CD4-positive, alpha-beta T cell treated with Interleukin-15 for 4 hours (primary cell): ENCODE measurements at regions not wholly inside any gene's neighbourhood (a gene's known extent, or its start where the extent isn't known, plus 50 kb on each side); places are given as distances from the start of the nearest gene placed in this dataset.
"Not testable (repeated sequence)": the region's sequence is repeated elsewhere in the genome, so short reads cannot be mapped to it uniquely, and the experiment has no call there.

Experiments used
- DNase-seq: peaks from one replicate; pipeline ENCODE4 v3.0.0-alpha.2; 2020; ENCODE audit warnings: low spot score

GRCh38 chr4:13678186-13678924 lies 50.8 kb upstream of the BOD1L1 start:
- no peak for DNase-seq

DNA sequence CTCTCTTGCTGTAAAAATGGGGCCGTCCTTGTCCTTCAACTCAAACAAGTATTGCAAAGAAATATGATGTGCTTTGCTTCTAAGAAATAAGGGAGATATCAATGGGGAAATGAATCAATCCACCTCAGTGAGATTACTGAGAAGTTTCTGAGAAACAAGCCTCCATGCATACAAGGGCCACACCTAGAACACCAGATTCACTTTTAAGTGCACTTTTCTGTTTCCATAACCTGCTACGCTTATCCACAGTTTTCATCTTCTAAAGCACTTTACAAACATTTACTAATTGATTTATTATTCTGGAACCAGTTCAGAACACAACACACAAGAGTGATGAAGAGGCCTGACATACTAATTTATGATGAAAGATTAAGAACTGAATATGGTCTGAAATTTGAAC lies 54.0 kb upstream of the BOD1L1 start:
- DNase-seq, result no peak

DNA sequence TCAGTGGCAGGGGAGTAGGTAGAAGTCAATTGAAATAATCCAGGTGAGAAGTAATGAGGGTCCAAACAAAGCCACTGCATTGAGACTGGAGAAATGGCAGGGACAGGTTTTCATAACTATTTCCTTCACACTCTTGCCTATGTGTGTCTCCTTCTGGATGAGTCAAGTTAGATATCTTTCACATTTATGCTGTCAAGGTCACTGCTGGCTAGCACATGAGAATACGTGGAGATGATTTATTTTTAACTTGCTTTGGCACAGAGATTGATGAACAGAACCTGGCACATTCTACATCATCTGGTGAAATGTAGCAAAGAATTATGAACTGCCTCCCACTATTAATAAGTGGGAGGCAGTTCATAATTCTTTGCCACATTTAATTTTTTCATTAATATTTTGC lies 66.7 kb upstream of the BOD1L1 start:
- no peak for DNase-seq

DNA sequence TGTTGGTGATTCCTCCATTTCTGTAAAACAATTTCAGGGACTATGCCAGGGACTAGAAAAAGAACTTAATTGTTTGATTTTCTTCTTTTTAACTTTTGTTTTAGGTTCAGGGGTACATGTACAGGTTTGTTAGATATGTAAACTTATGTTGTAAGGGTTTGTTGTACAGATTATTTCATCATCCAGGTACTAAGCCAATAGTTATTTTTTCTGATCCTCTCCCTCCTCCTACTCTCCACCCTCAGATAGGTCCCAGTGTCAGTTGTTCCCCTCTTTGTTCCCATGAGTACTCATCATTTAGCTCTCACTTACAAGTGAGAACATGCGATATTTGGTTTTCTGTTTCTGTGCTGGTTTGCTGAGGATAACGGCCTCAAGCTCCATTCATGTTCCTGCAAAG lies 70.8 kb upstream of the BOD1L1 start:
- DNase-seq, result no peak

GRCh38 chr4:13700021-13700857 lies 72.7 kb upstream of the BOD1L1 start:
- DNase-seq, result no peak

DNA sequence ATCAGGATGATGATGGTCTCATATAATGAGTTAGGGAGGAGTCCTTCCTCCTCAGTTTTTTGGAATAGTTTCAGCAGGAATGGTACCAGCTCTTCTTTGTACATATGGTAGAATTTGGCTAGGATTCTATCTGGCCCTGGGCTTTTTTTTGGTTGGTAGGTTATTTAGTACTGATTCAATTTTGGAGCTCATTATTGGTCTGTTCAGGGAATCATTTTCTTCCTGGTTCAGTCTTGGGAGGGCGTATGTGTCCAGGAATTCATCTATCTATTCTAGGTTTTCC lies 73.3 kb upstream of the BOD1L1 start:
- not testable (repeated sequence) for DNase-seq

DNA sequence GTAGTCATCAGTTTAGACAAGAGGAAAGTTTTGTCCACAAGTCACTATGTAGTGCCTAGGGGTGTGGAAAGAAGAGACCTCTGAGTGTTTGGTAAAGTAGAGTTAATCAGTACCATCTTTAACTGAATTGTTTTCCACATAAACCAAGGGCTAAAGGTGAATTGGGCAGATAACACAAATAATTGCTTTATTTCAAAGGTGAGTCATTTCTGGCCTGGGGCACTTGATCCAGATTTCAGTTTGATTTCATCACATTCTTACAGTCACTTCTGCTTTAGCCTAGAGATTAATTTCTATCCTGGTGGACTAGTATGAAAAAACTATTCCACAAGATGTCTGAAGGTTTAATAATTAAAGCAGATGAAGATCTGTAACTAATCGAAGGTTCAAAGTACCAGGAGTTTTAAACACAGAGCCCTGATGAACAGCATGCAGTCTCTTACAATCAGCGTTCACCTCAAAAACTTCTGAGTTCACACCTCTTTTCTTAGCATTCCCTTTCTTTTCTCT lies 74.5 kb upstream of the BOD1L1 start:
- no peak for DNase-seq

DNA sequence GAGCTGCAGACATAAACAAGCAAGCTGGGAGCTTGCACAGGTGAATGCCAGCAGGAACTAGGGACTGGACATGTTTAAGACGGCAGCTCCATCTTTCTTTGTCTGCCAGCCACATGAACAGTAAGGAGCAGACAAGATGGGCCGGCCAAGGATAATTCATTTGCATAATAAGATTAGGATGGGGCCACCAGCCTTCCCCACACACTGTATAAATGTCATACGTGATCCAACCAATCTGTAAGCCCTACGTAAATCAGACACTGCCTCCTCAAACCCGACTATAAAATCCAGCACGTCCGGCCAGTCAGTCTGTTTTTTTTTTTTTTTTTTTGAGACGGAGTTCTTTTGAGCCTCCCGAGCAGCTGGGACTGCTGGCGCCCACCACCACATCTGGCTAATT lies 75.6 kb upstream of the BOD1L1 start:
- no peak for DNase-seq

- DNase-seq, result no peak
Observed at GRCh38 chr4:13704035-13704434, 76.5 kb upstream of the BOD1L1 start.

DNA sequence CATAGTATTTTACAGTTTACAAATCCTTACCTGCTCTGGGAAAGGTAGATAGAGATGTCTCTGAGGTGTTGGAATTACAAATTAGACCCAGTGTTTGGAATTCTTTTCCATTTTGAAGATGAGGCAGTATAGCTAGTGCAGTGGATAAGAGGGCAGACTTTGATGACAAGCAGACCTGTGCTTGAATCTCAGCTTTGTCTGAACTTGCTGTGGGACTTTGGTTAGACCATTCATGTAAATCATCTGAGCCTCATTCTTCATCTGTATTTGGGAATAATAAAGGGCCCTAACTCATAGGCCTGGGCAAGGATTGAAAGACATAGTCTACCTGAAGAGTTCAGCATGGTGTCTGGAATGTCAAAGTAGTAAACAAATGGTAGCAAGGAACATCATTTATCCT lies 77.2 kb upstream of the BOD1L1 start:
- DNase-seq, result no peak

GRCh38 chr4:13705521-13706041 lies 78.1 kb upstream of the BOD1L1 start:
- no peak for DNase-seq

GRCh38 chr4:13706120-13706519 lies 78.6 kb upstream of the BOD1L1 start:
- DNase-seq, result no peak

GRCh38 chr4:13706716-13707115 lies 79.2 kb upstream of the BOD1L1 start:
- DNase-seq, result no peak

- no peak for DNase-seq
Observed at GRCh38 chr4:13710246-13710885, 82.8 kb upstream of the BOD1L1 start.

GRCh38 chr4:13711233-13711785 lies 83.8 kb upstream of the BOD1L1 start:
- DNase-seq, result no peak

DNA sequence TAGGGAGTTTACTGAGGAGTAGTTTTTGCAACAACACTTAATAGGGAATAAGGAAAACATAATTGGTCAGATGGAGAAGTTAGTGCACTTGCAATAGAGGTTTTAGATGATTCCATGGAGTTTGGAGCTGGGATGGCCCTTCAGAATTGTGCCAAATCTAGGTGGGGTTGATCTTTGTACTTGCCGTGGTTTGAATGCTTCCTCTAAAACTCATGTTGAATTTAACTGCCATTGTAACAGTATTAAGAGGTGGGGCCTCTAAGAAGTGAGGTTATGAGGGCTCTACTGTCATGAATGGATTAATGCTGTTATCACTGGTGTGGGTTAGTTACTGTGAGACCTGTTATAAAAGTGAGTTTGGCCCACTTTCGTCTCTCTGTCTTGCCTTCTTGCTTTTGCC lies 94.4 kb upstream of the BOD1L1 start:
- no peak for DNase-seq

DNA sequence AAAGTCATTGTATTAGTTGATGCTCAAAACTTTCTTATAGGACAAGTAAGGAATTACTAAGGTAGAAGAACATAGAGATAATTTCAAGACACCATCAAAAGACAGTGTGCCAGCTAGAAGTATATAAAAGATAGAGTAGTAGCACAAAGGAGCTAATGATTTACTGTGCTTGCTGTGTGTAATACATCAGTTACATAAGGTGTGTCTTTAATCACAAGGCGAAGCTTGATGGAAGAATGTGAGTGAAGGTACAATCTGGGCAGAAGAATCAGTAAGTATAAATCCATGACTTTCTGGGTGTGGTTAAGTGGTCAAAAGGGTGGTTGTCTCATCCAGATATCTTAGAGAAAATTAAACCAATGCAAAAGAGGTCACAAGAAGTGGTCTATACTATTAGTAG lies 95.1 kb upstream of the BOD1L1 start:
- no peak for DNase-seq

DNA sequence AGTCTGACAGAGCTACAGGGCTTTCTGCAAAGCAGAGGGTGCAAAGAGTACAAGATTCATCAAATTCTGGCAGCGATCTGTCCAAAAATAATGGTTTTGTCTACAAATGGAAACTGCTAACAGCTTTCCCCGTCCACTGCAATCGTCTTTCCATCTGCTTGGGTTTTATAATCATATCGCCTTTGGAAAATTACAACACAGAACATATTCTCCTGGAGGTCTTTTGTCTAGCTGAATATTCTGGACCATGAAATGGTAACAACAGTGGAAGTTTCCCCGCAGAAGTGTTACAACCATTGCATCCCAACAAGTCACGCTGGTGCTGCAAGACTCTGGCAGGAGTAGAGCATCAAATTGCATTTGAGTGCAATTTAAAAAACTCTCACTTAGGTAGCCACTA lies 101.2 kb upstream of the BOD1L1 start:
- no peak for DNase-seq

DNA sequence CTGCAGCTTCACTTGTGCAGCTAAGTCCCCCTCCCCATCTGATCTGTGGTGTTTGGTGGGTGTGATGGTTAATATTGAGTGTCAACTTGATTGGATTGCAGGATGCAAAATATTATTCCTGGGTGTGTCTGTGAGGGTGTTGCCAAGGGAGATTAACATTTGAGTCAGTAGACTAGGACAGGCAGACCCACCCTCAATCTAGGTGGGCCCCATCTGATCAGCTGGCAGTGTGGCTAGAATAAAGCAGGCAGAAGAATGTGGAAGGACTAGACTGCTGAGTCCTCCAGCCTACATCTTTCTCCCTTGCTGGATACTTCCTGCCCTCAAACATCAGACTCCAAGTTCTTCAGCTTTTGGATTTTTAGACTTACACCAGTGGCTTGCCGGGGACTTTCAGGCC lies 103.5 kb upstream of the BOD1L1 start:
- DNase-seq, result no peak

DNA sequence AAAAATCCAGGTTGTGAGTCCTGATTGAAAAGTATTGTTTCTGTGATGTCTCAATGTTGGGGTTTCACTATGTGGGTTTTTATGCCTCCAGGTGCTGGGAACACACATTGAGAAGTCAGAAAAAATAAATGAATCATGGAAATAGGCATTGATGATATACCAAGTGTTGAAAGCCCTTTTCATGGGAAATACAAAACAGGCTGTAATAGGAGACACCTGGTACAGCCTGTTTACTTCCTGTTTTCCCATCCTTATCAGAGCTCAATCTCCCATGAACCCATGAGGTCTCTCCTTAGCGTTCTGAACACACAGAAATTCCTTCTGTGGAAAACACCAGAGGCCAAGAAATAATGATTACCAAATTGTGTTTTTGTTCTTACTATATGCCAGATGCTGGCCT lies 106.3 kb upstream of the BOD1L1 start:
- no peak for DNase-seq

GRCh38 chr4:13750594-13750993 lies 123.1 kb upstream of the BOD1L1 start:
- no peak for DNase-seq

DNA sequence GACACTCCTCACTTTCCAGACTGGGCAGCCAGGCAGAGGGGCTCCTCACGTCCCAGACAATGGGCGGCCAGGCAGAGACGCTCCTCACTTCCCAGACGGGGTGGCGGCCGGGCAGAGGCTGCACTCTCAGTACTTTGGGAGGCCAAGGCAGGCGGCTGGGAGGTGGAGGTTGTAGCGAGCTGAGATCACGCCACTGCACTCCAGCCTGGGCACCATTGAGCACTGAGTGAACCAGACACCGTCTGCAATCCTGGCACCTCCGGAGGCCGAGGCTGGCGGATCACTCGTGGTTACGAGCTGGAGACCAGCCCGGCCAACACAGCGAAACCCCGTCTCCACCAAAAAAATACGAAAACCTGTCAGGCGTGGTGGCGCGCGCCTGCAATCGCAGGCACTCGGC lies 134.1 kb upstream of the BOD1L1 start:
- DNase-seq, result not testable (repeated sequence)

GRCh38 chr4:13762130-13762529 lies 134.6 kb upstream of the BOD1L1 start:
- DNase-seq, result no peak
